CD4-positive, alpha-beta T cell (primary cell): ENCODE measurements at regions not wholly inside any gene's neighbourhood (a gene's known extent, or its start where the extent isn't known, plus 50 kb on each side); places are given as distances from the start of the nearest gene placed in this dataset.

Experiments
- ATAC-seq: fragments of 200-7000 bp; cut with Tn5 transposase; one replicate; pipeline ENCODE4 v1.10.0; 2022; ENCODE audit warnings: mild to moderate bottlenecking; ENCODE audit not compliant: poor library complexity
- CTCF ChIA-PET: fragments of 350-600 bp; sonication (Branson Sonifier 250); formaldehyde crosslinking; loops from one replicate; lab custom pipeline; 2021; ENCODE audit warnings: antibody characterized with exemption, inconsistent platforms; lab: Charles Lee
- POLR2A ChIA-PET: fragments of 350-600 bp; sonication (Branson Sonifier 250); formaldehyde crosslinking; loops from one replicate; lab custom pipeline; 2021; ENCODE audit warnings: antibody characterized with exemption, inconsistent platforms; lab: Charles Lee
- DNase-seq, 14 experiments: peaks; one replicate each; pipeline ENCODE4 v3.0.0-alpha.2; 2013 to 2020; ENCODE audit warnings: mixed read lengths in 2 of 14
- H3K27ac ChIP-seq, 2 donors: one replicate each; pipeline versions ENCODE4 v1.5.1 to v1.7.0; 2013; ENCODE audit warnings: low read length in 2 of 2, low read depth in 1 of 2, mild to moderate bottlenecking in 1 of 2
- H3K27me3 ChIP-seq, 2 experiments: 1 replicate in 1 of 2; 2 replicates in 1 of 2; pipeline versions ENCODE4 v1.6.1 to v1.7.0; 2013; ENCODE audit warnings: low read length in 2 of 2, control low read depth in 1 of 2, mild to moderate bottlenecking in 1 of 2, moderate library complexity in 1 of 2; ENCODE audit not compliant: insufficient read depth in 2 of 2, control insufficient read depth in 1 of 2
- H3K36me3 ChIP-seq: one replicate; pipeline ENCODE4 v1.6.1; 2013; ENCODE audit warnings: low read length, control low read depth; ENCODE audit not compliant: insufficient read depth
- H3K4me1 ChIP-seq: one replicate; pipeline ENCODE4 v1.6.1; 2013; ENCODE audit warnings: low read length, control low read depth; ENCODE audit not compliant: insufficient read depth
- H3K4me3 ChIP-seq: one replicate; pipeline ENCODE4 v1.5.1; 2013; ENCODE audit warnings: mild to moderate bottlenecking, low read length, moderate library complexity
- H3K9me3 ChIP-seq, 2 experiments: 1 replicate in 1 of 2; 2 replicates in 1 of 2; pipeline versions ENCODE4 v1.6.1 to v1.7.0; 2013; ENCODE audit warnings: low read length in 2 of 2, mild to moderate bottlenecking in 2 of 2, control low read depth in 1 of 2, moderate library complexity in 1 of 2; ENCODE audit not compliant: control insufficient read depth in 1 of 2, insufficient read depth in 1 of 2
- H3K27ac Mint-ChIP-seq: one replicate; pipeline ENCODE4 v1.8.0; 2020; ENCODE audit warnings: mixed read lengths
- H3K27me3 Mint-ChIP-seq: one replicate; pipeline ENCODE4 v1.8.0; 2021; ENCODE audit warnings: mixed read lengths
- H3K36me3 Mint-ChIP-seq: one replicate; pipeline ENCODE4 v1.8.0; 2021; ENCODE audit warnings: low read depth, mixed read lengths
- H3K4me1 Mint-ChIP-seq: one replicate; pipeline ENCODE4 v1.8.0; 2021; ENCODE audit warnings: low read depth, mixed read lengths
- H3K4me3 Mint-ChIP-seq: one replicate; pipeline ENCODE4 v1.8.0; 2020; ENCODE audit warnings: mild to moderate bottlenecking, mixed read lengths
- H3K9me3 Mint-ChIP-seq: one replicate; pipeline ENCODE4 v1.8.0; 2020; ENCODE audit warnings: mixed read lengths
- CTCF ChIP-seq: fragments of 200-600 bp; IDR thresholded peaks from one replicate; pipeline ENCODE4 v1.8.0; 2022; ENCODE audit warnings: antibody characterized with exemption, mild to moderate bottlenecking
- intact Hi-C, 2 experiments: fragments of 100-400 bp; cut with DNase I in 1 of 2; cut with micrococcal nuclease in 1 of 2; formaldehyde crosslinking; loops; one replicate each; pipeline versions ENCODE4 v1.15.1 to v1.9.0; 2023 to 2025; cut with DNase I, micrococcal nuclease

- Histone ChIP-seq H3K36me3 (no peaks in the 10 kb centered on the region), H3K4me3 (no peak overlapping the region), H3K9me3 (no peaks in the 10 kb centered on the region), H3K4me1 (no peaks in the 10 kb centered on the region), H3K27ac (no peak overlapping the region), H3K27me3 (no peaks in the 10 kb centered on the region)
- DNase-seq: no peak
- intact Hi-C loops: no loop called here
- Mint-ChIP-seq H3K36me3 (no peaks in the 10 kb centered on the region), H3K4me3 (no peak overlapping the region), H3K4me1 (no peaks in the 10 kb centered on the region), H3K9me3 (peaks cover 5% of the 10 kb centered on the region), H3K27ac (no peak overlapping the region), H3K27me3 (peaks cover 4% of the 10 kb centered on the region)
- ChIA-PET CTCF (no interaction called here), POLR2A (no interaction called here)
- ATAC-seq: no peak
- TF ChIP-seq CTCF: no peak
These were observed 75.6 kb upstream of the RASEF start for GRCh38 chr9:83138422-83139135.

- H3K4me3 ChIP-seq: no peak overlapping the region
- ATAC-seq (no peak), DNase-seq (no peak)
- no peaks in the 10 kb centered on the region for H3K36me3 ChIP-seq
- POLR2A ChIA-PET: no interaction called here
- Mint-ChIP-seq H3K4me1 (no peaks in the 10 kb centered on the region), H3K4me3 (no peak overlapping the region), H3K9me3 (peaks cover 6% of the 10 kb centered on the region), H3K27me3 (no peaks in the 10 kb centered on the region), H3K27ac (no peak overlapping the region), H3K36me3 (no peaks in the 10 kb centered on the region)
- CTCF ChIA-PET: interaction anchor here (1.4 kb wide), 1 partner anchor 11 kb away, joined by 3 read pairs; no protein-coding TSS in a partner anchor
- TF ChIP-seq CTCF: no peak
- intact Hi-C loops: no loop called here
- no peaks in the 10 kb centered on the region for H3K4me1 ChIP-seq
- H3K27me3 ChIP-seq: no peaks in the 10 kb centered on the region
- H3K27ac ChIP-seq: no peak overlapping the region
- H3K9me3 ChIP-seq: peaks cover 0 to 4% of the 10 kb centered on the region in 2 experiments
These were observed 70.4 kb upstream of the RASEF start for GRCh38 chr9:83133316-83133715.

- intact Hi-C loops: no loop called here
- no peaks in the 10 kb centered on the region for H3K27me3 ChIP-seq
- Mint-ChIP-seq H3K27ac (no peak overlapping the region), H3K4me3 (no peak overlapping the region), H3K27me3 (no peaks in the 10 kb centered on the region), H3K4me1 (no peaks in the 10 kb centered on the region), H3K36me3 (no peaks in the 10 kb centered on the region), H3K9me3 (peaks cover 6% of the 10 kb centered on the region)
- H3K4me1 ChIP-seq: no peaks in the 10 kb centered on the region
- peaks cover 0 to 4% of the 10 kb centered on the region in 2 experiments for H3K9me3 ChIP-seq
- no peak overlapping the region for H3K27ac ChIP-seq
- no peak for ATAC-seq
- TF ChIP-seq CTCF: no peak
- DNase-seq: no peak
- ChIA-PET CTCF (interaction anchor here (1.4 kb wide), 1 partner anchor 11 kb away, joined by 3 read pairs; no protein-coding TSS in a partner anchor), POLR2A (no interaction called here)
- H3K4me3 ChIP-seq: no peak overlapping the region
- no peaks in the 10 kb centered on the region for H3K36me3 ChIP-seq
These were observed 69.8 kb upstream of the RASEF start for GRCh38 chr9:83132768-83133167.
